Left lung (tissue), 4 donors: ENCODE measurements at regions not wholly inside any gene's neighbourhood (a gene's known extent, or its start where the extent isn't known, plus 50 kb on each side); places are given as distances from the start of the nearest gene placed in this dataset.

Experiments
- ATAC-seq: fragments of 200-7000 bp; cut with Tn5 transposase; one replicate; pipeline ENCODE4 v1.9.1; 2020; ENCODE audit warnings: moderate library complexity
- DNase-seq, 4 donors: peaks; one replicate each; pipeline ENCODE4 v3.0.0-alpha.2; 2013 to 2020
- H3K27ac ChIP-seq, 2 donors: fragments of 200-600 bp; sonication (generic) in 1 of 2; one replicate each; pipeline versions ENCODE4 v1.5.0 to v1.8.0; 2020 to 2021
- H3K27me3 ChIP-seq, 2 donors: fragments of 200-600 bp; sonication (generic) in 1 of 2; one replicate each; pipeline versions ENCODE4 v1.5.0 to v1.8.0; 2020 to 2021
- H3K36me3 ChIP-seq, 2 donors: fragments of 200-600 bp; sonication (generic) in 1 of 2; one replicate each; pipeline versions ENCODE4 v1.5.0 to v1.8.0; 2020 to 2021
- H3K4me1 ChIP-seq, 2 donors: fragments of 200-600 bp; one replicate each; pipeline ENCODE4 v1.8.0; 2021
- H3K4me3 ChIP-seq, 2 donors: fragments of 200-600 bp; sonication (generic) in 1 of 2; one replicate each; pipeline versions ENCODE4 v1.5.0 to v1.8.0; 2020 to 2021; ENCODE audit warnings: mild to moderate bottlenecking in 1 of 2
- H3K9me3 ChIP-seq, 2 donors: fragments of 200-600 bp; sonication (generic) in 1 of 2; one replicate each; pipeline versions ENCODE4 v1.5.0 to v1.8.0; 2020 to 2021
- intact Hi-C, 2 donors: fragments of 100-400 bp; cut with DNase I; formaldehyde crosslinking; loops; one replicate each; pipeline versions ENCODE4 v1.11.2 to v1.14.2; 2022
- TF ChIP-seq, protein P1 (sequence below), 2 donors: fragments of 200-600 bp; sonication (generic) in 1 of 2; IDR thresholded peaks; one replicate each; pipeline versions ENCODE4 v1.5.0 to v1.8.0; 2021; ENCODE audit warnings: antibody characterized with exemption in 2 of 2
- donor health status: DM: no; HTN: yes; CAD: no.
- donor health status: DM: no; HTN: no; CAD: no.

DNA sequence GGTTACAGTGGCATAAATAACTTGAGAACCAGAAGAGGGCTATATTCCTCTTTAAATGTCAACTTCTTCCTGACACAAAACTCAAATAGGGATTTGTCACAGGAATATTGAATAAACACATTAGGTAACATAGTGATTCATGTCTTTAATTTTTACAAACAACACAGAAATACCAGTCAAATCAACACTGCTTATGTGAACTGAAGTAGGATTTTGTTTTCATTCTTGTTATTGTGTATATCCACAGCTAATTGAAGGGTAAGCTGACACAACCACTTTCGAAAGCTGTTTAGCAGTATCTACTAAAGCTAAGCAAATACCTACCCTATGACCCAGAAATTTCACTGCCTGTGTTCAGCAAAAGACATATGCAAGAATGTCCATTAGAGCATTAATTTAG lies 120.4 kb upstream of the EOLA2 start:
- no peaks in the 10 kb centered on the region for H3K27me3 ChIP-seq
- DNase-seq (no peak), ATAC-seq (no peak)
- H3K9me3 ChIP-seq: no peaks in the 10 kb centered on the region
- intact Hi-C loops: no loop called here
- no peaks in the 10 kb centered on the region for H3K36me3 ChIP-seq
- TF ChIP-seq, protein P1, sequence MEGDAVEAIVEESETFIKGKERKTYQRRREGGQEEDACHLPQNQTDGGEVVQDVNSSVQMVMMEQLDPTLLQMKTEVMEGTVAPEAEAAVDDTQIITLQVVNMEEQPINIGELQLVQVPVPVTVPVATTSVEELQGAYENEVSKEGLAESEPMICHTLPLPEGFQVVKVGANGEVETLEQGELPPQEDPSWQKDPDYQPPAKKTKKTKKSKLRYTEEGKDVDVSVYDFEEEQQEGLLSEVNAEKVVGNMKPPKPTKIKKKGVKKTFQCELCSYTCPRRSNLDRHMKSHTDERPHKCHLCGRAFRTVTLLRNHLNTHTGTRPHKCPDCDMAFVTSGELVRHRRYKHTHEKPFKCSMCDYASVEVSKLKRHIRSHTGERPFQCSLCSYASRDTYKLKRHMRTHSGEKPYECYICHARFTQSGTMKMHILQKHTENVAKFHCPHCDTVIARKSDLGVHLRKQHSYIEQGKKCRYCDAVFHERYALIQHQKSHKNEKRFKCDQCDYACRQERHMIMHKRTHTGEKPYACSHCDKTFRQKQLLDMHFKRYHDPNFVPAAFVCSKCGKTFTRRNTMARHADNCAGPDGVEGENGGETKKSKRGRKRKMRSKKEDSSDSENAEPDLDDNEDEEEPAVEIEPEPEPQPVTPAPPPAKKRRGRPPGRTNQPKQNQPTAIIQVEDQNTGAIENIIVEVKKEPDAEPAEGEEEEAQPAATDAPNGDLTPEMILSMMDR (IDR thresholded peaks at IDR 0.05): no peak
- peaks cover 0 to 5% of the 10 kb centered on the region in 2 donors for H3K4me1 ChIP-seq
- no peak overlapping the region for H3K27ac ChIP-seq
- H3K4me3 ChIP-seq: no peak overlapping the region

DNA sequence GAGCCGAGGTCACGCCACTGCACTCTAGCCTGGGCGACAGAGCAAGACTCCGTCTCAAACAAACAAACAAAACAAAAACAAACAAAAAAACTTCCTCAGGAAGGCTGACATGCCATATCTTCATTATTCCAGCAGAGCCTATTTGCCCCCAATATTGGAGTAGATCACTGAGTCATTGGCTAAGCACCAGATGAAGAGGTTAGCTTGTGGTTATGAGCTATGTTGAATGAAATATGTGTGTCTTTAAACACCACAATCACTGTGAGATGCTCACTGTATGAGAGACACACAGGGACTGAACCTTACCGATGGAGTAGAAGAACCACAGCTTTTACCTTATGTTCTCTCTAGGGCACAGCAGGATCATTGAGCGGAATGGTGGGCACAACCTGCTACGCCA lies 122.1 kb upstream of the EOLA2 start:
- TF ChIP-seq, protein P1 (IDR thresholded peaks at IDR 0.05): no peak
- Histone ChIP-seq H3K4me1 (peaks cover 0 to 5% of the 10 kb centered on the region in 2 donors), H3K9me3 (no peaks in the 10 kb centered on the region), H3K27ac (no peak overlapping the region), H3K4me3 (no peak overlapping the region), H3K36me3 (no peaks in the 10 kb centered on the region), H3K27me3 (no peaks in the 10 kb centered on the region)
- intact Hi-C loops: no loop called here
- no peak for DNase-seq
- no peak for ATAC-seq

DNA sequence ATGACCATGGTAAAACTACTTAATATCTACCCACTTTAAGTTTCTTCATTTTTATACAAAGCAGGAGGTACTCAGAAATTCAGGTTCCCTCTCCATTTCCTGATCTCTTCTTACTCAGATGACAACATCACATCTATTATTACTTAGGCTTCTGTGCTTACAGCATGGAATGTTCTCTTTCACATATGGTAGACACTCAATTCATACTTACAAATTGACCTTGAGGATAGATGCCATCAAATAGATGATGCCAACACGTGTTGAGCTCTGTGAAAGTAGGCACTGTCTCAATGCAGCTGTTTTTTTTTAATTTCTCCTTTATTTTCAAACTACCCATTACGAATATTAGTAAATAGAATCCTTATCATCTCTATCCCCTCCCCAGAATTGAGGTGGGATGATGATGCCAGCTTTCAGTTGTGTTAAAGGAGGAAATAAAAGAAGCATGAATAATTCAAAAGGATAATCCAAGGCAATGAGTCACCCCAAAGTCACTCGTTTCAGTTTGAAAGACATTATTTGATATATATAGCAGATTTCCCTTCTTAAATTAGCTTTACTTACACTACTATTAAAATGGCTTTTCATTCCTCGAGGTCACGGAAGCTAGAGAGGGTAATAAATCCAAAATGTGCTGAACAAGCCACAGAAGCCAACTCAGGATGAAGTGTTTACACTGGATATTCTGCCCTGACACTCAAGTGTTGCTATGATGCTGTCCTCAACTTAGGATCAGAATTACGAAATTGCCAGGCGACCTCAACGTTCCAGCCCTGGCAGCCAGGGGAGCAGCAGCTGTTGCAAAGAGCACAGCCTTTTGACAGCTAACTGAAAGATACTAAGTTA lies 124.2 kb upstream of the EOLA2 start:
- Histone ChIP-seq H3K27me3 (no peaks in the 10 kb centered on the region), H3K27ac (no peak overlapping the region), H3K4me1 (peaks cover 0 to 5% of the 10 kb centered on the region in 2 donors), H3K9me3 (no peaks in the 10 kb centered on the region), H3K4me3 (no peak overlapping the region), H3K36me3 (no peaks in the 10 kb centered on the region)
- ATAC-seq: peak; percentile 64
- TF ChIP-seq, protein P1 (IDR thresholded peaks at IDR 0.05): no peak
- DNase-seq: peak in 1 of 4 donors; percentile 57
- intact Hi-C loops: no loop called here

DNA sequence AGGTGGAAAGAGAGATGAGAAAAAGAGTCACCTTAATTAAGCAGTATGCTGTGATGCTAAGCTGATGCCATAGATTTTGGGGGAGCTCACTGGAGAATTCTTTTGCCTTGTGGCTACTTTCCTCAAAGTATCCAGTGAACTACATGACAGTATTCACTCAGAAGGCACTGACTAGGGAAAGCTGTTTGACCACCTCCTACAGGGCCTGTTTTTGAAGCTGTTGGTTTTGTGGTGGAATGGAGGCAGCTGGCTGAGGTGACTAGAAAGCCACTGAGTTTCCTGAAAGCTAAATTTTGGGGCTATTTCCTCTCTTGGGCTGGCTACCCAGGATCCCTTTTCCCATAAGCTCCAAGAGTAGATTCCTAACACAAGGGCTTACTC lies 124.8 kb upstream of the EOLA2 start:
- Histone ChIP-seq H3K9me3 (no peaks in the 10 kb centered on the region), H3K4me1 (peaks cover 0 to 5% of the 10 kb centered on the region in 2 donors), H3K4me3 (no peak overlapping the region), H3K27ac (no peak overlapping the region), H3K36me3 (no peaks in the 10 kb centered on the region), H3K27me3 (no peaks in the 10 kb centered on the region)
- ATAC-seq (no peak), DNase-seq (no peak)
- TF ChIP-seq, protein P1 (IDR thresholded peaks at IDR 0.05): no peak
- intact Hi-C loops: no loop called here

DNA sequence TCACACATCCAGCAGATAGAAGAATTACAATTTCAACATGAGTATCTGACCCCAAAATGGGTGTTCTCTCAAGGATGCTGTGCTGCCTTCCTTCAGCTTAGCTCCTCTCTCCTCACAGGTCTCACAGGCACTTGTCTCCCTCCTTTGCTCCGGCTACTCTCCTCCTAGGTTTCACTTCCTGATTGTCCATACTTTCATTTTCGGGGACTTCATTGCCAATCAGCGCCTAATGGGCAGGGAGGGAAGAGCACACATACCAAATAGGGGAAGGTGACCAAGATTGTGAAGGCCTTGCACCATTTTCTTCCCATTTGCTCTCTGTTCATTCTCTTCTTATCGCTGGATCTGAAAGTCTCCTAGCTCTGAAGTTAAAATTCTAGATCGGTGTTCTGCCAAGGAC lies 125.4 kb upstream of the EOLA2 start:
- H3K4me3 ChIP-seq: no peak overlapping the region
- H3K4me1 ChIP-seq: peaks cover 0 to 5% of the 10 kb centered on the region in 2 donors
- no peaks in the 10 kb centered on the region for H3K9me3 ChIP-seq
- no peak overlapping the region for H3K27ac ChIP-seq
- no peaks in the 10 kb centered on the region for H3K27me3 ChIP-seq
- no peak for DNase-seq
- intact Hi-C loops: no loop called here
- peak; percentile 32 for ATAC-seq
- no peaks in the 10 kb centered on the region for H3K36me3 ChIP-seq
- TF ChIP-seq, protein P1 (IDR thresholded peaks at IDR 0.05): no peak
